HEK293 (cell line): ENCODE measurements at regions not wholly inside any gene's neighbourhood (a gene's known extent, or its start where the extent isn't known, plus 50 kb on each side); places are given as distances from the start of the nearest gene placed in this dataset.

Source experiments
- CTCF ChIA-PET: fragments of 350-600 bp; formaldehyde crosslinking; extraction: SDS; loops from one replicate; lab custom pipeline; 2021; ENCODE audit warnings: antibody characterized with exemption; lab: Yijun Ruan, JAX
- POLR2A ChIA-PET: fragments of 300-600 bp; formaldehyde crosslinking; extraction: SDS; loops from one replicate; lab custom pipeline; 2020; ENCODE audit warnings: antibody characterized with exemption, inconsistent platforms; lab: Yijun Ruan, JAX
- H3K27ac ChIP-seq: fragments of 200-500 bp; sonication (Bioruptor generic); 2 replicates; pipeline ENCODE4 v1.5.1; 2014; ENCODE audit warnings: low read depth, low read length, control low read depth, inconsistent platforms; ENCODE audit errors: extremely low read depth
- H3K36me3 ChIP-seq, 2 experiments: fragments of 200-500 bp in 1 of 2; sonication (Bioruptor generic) in 1 of 2; 1 replicate in 1 of 2; 2 replicates in 1 of 2; pipeline ENCODE4 v1.5.1; 2014 to 2017; ENCODE audit warnings: inconsistent platforms in 2 of 2, low read length in 2 of 2; ENCODE audit not compliant: control insufficient read depth in 2 of 2, insufficient read depth in 1 of 2
- H3K4me1 ChIP-seq: fragments of 200-500 bp; sonication (Bioruptor generic); 2 replicates; pipeline ENCODE4 v1.5.1; 2014; ENCODE audit warnings: mild to moderate bottlenecking, low read length, inconsistent platforms; ENCODE audit not compliant: control insufficient read depth, insufficient read depth
- H3K4me3 ChIP-seq: 2 replicates; pipeline ENCODE4 v1.5.1; 2011; ENCODE audit warnings: low read depth, mild to moderate bottlenecking, control low read depth, low read length, moderate library complexity
- H3K9me3 ChIP-seq: fragments of 200-500 bp; sonication (Bioruptor generic); 2 replicates; pipeline ENCODE4 v1.5.1; 2014; ENCODE audit warnings: low read depth, low read length, inconsistent platforms; ENCODE audit not compliant: control insufficient read depth, insufficient read depth
- AEBP2 ChIP-seq: fragments of 450-650 bp; formaldehyde crosslinking; IDR thresholded peaks from 2 replicates; pipeline ENCODE4 v1.5.1; 2016; ENCODE audit warnings: missing biosample characterization, missing genetic modification characterization, borderline replicate concordance
- BCL11A ChIP-seq: fragments of 450-650 bp; formaldehyde crosslinking; IDR thresholded peaks from 2 replicates; pipeline ENCODE4 v1.5.1; 2016; ENCODE audit warnings: low read depth, missing biosample characterization, missing genetic modification characterization
- CTCF ChIP-seq: fragments of 450-650 bp; formaldehyde crosslinking; IDR thresholded peaks from 2 replicates; pipeline ENCODE4 v1.5.1; 2016; ENCODE audit warnings: missing biosample characterization, missing genetic modification characterization
- ELK4 ChIP-seq: IDR thresholded peaks from 2 replicates; pipeline ENCODE4 v1.6.1; 2011; ENCODE audit warnings: mild to moderate bottlenecking, low read depth, low read length, borderline replicate concordance
- KLF7 ChIP-seq: fragments of 450-650 bp; formaldehyde crosslinking; IDR thresholded peaks from 2 replicates; pipeline ENCODE4 v1.5.1; 2016; ENCODE audit warnings: missing biosample characterization, missing genetic modification characterization, borderline replicate concordance
- MYNN ChIP-seq: fragments of 450-650 bp; formaldehyde crosslinking; IDR thresholded peaks from 2 replicates; pipeline ENCODE4 v1.5.1; 2016; ENCODE audit warnings: missing biosample characterization, missing genetic modification characterization, borderline replicate concordance
- MZF1 ChIP-seq: fragments of 450-650 bp; formaldehyde crosslinking; IDR thresholded peaks from 2 replicates; pipeline ENCODE4 v1.5.1; 2017; ENCODE audit warnings: missing biosample characterization, missing genetic modification characterization, borderline replicate concordance
- OSR2 ChIP-seq: fragments of 450-650 bp; formaldehyde crosslinking; IDR thresholded peaks from 2 replicates; pipeline ENCODE4 v1.5.1; 2016; ENCODE audit warnings: missing biosample characterization, missing genetic modification characterization
- PRDM6 ChIP-seq: fragments of 450-650 bp; formaldehyde crosslinking; IDR thresholded peaks from 2 replicates; pipeline ENCODE4 v1.5.1; 2017; ENCODE audit warnings: missing biosample characterization, missing genetic modification characterization
- YY1 ChIP-seq: fragments of 450-650 bp; formaldehyde crosslinking; IDR thresholded peaks from 2 replicates; pipeline ENCODE4 v1.5.1; 2018; ENCODE audit warnings: missing biosample characterization, missing genetic modification characterization
- ZBTB21 ChIP-seq: fragments of 450-650 bp; formaldehyde crosslinking; IDR thresholded peaks from 2 replicates; pipeline ENCODE4 v1.5.1; 2017; ENCODE audit warnings: missing biosample characterization, missing genetic modification characterization
- ZNF140 ChIP-seq: fragments of 450-650 bp; formaldehyde crosslinking; IDR thresholded peaks from 2 replicates; pipeline ENCODE4 v1.5.1; 2016; ENCODE audit warnings: missing biosample characterization, missing genetic modification characterization
- ZNF335 ChIP-seq: fragments of 450-650 bp; formaldehyde crosslinking; conservative IDR thresholded peaks from 2 replicates; pipeline ENCODE4 v1.5.1; 2016; ENCODE audit warnings: missing biosample characterization, missing genetic modification characterization
- ZNF449 ChIP-seq: fragments of 450-650 bp; formaldehyde crosslinking; IDR thresholded peaks from 2 replicates; pipeline ENCODE4 v1.5.1; 2017; ENCODE audit warnings: missing biosample characterization, mild to moderate bottlenecking, missing genetic modification characterization, moderate library complexity
- ZNF521 ChIP-seq: fragments of 450-650 bp; formaldehyde crosslinking; IDR thresholded peaks from 2 replicates; pipeline ENCODE4 v1.5.1; 2017; ENCODE audit warnings: missing biosample characterization, mild to moderate bottlenecking, missing genetic modification characterization
- ZNF837 ChIP-seq: fragments of 450-650 bp; formaldehyde crosslinking; IDR thresholded peaks from 2 replicates; pipeline ENCODE4 v1.5.1; 2016; ENCODE audit warnings: missing biosample characterization, missing genetic modification characterization
- ZNF843 ChIP-seq: fragments of 450-650 bp; formaldehyde crosslinking; IDR thresholded peaks from 2 replicates; pipeline ENCODE4 v1.5.1; 2016; ENCODE audit warnings: missing biosample characterization, missing genetic modification characterization
- ZSCAN4 ChIP-seq: fragments of 450-650 bp; formaldehyde crosslinking; IDR thresholded peaks from 2 replicates; pipeline ENCODE4 v1.5.1; 2017; ENCODE audit warnings: missing biosample characterization, missing genetic modification characterization

GRCh38 chr10:9228771-9229170 lies 1174.3 kb downstream of the GATA3 start:
- Histone ChIP-seq H3K9me3 (no peaks in the 10 kb centered on the region), H3K27ac (no peak overlapping the region), H3K36me3 (no peaks in the 10 kb centered on the region)
- POLR2A ChIA-PET: no interaction called here
- TF ChIP-seq ZNF837 (tag by site-specific recombination): no peak
- no peak for TF ChIP-seq KLF7 (tag by site-specific recombination)
- TF ChIP-seq ZNF335 (tag by site-specific recombination): no peak
- TF ChIP-seq ELK4: no peak
- TF ChIP-seq BCL11A (tag by site-specific recombination): no peak
- no peak for TF ChIP-seq OSR2
- no peak for TF ChIP-seq ZNF843 (tag by site-specific recombination)
- no peak for TF ChIP-seq ZBTB21 (tag by site-specific recombination)
- no peak for TF ChIP-seq CTCF (tag by site-specific recombination)
- no peak for TF ChIP-seq PRDM6 (tag by site-specific recombination)
- TF ChIP-seq MYNN: no peak
- TF ChIP-seq ZNF521 (tag by site-specific recombination): no peak
- no peak for TF ChIP-seq ZSCAN4
- TF ChIP-seq ZNF449 (tag by site-specific recombination): no peak
- TF ChIP-seq MZF1: no peak
- TF ChIP-seq ZNF140 (tag by site-specific recombination): no peak
- no peak for TF ChIP-seq AEBP2 (tag by site-specific recombination)
- no peak for TF ChIP-seq YY1
- TF ChIP-seq, all 188 proteins: peak for 0
- CTCF ChIA-PET: no interaction called here
- no peaks in the 10 kb centered on the region for H3K4me1 ChIP-seq
- no peak overlapping the region for H3K4me3 ChIP-seq
